ENCODE measurements at regions not wholly inside any gene's neighbourhood (a gene's known extent, or its start where the extent isn't known, plus 50 kb on each side); places are given as distances from the start of the nearest gene placed in this dataset.
"Not testable (repeated sequence)": the region's sequence is repeated elsewhere in the genome, so short reads cannot be mapped to it uniquely, and the experiment has no call there.

DNA sequence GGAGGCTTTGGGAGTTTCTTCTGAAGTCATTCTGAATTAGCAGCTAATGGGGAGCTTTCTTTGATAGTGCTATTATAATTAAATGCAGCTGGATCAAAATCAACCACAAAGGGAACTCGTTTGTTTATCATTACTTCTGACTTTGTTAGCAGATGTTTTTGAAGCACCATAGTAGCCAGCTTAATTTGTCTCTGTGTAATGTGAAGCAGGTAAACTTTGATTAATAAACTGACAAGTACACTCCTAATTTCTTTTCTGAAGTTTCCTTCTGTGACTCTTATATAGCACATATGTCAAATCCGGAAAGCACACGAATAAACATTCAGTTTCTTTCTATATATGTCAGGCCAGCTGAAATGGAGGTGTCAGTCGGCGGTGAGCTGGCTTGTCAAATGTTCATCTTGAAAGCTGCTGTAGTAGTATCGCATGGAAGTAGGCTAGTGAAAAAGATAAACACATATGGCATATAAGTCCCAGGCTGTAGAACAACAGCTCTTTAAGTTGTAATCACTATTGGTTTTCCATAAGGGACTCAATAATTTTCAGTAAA is 451.9 kb upstream of the ZEB2 start:
- no peak overlapping the region for H3K27ac ChIP-seq
- POLR2A ChIA-PET (ENCODE audit: low non-redundant PET): no interaction called here
- TF ChIP-seq, protein P1, sequence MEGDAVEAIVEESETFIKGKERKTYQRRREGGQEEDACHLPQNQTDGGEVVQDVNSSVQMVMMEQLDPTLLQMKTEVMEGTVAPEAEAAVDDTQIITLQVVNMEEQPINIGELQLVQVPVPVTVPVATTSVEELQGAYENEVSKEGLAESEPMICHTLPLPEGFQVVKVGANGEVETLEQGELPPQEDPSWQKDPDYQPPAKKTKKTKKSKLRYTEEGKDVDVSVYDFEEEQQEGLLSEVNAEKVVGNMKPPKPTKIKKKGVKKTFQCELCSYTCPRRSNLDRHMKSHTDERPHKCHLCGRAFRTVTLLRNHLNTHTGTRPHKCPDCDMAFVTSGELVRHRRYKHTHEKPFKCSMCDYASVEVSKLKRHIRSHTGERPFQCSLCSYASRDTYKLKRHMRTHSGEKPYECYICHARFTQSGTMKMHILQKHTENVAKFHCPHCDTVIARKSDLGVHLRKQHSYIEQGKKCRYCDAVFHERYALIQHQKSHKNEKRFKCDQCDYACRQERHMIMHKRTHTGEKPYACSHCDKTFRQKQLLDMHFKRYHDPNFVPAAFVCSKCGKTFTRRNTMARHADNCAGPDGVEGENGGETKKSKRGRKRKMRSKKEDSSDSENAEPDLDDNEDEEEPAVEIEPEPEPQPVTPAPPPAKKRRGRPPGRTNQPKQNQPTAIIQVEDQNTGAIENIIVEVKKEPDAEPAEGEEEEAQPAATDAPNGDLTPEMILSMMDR (conservative IDR thresholded peaks at IDR 0.05; ENCODE audit: low read depth): no peak
- no peak for DNase-seq (ENCODE audit: low spot score)
- CTCF ChIA-PET: no interaction called here

- DNase-seq (ENCODE audit: low spot score); H3K27ac ChIP-seq; POLR2A ChIA-PET (ENCODE audit: low non-redundant PET); CTCF ChIA-PET: not testable (repeated sequence)
These were observed 450.5 kb upstream of the ZEB2 start for GRCh38 chr2:144970410-144970809.

GRCh38 chr2:144969564-144969963 is 449.6 kb upstream of the ZEB2 start:
- CTCF ChIA-PET; H3K27ac ChIP-seq; POLR2A ChIA-PET (ENCODE audit: low non-redundant PET); DNase-seq (ENCODE audit: low spot score): not testable (repeated sequence)

DNA sequence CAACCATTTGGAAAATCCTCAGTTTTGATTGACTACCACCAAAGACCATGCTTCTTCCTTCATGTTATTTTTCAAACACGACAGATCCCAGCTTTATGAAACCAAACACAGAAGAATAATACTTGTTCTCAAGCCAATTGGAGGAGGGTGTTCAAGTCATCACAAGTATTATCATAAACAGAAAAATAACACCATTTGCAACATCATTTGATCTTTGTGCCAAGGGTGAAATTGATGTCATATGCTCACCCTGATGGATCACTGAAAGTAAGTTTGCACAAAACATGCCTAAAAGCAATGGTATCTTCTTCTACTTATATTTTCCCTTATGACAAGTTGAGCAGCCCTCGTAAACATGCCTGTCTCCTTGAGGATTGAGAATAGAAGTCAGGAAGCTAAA is 448.0 kb upstream of the ZEB2 start:
- CTCF ChIA-PET: no interaction called here
- POLR2A ChIA-PET (ENCODE audit: low non-redundant PET): no interaction called here
- DNase-seq (ENCODE audit: low spot score): no peak
- TF ChIP-seq, protein P1 (conservative IDR thresholded peaks at IDR 0.05; ENCODE audit: low read depth): no peak
- H3K27ac ChIP-seq: no peak overlapping the region

DNA sequence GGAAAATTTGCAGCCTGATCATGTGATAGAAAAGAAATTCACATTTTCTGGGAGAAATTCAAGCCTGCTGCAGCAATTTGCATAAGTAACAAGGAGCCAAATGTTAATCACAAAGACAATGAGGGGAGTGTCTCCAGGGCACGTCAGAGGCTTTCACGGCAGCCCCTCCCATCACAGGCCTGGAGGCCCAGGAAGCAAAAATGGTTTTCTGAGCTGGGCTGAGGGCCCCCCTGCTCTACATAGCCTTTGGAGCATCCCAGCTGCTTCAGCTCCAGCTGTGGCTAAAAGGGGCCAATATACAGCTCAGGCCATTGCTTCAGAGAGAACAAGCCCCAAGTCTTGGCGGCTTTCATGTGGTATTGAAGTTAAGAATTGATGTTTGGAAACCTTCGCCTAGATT is 445.3 kb upstream of the ZEB2 start:
- CTCF ChIA-PET: no interaction called here
- no peak for DNase-seq (ENCODE audit: low spot score)
- POLR2A ChIA-PET (ENCODE audit: low non-redundant PET): interaction anchor here (0.6 kb wide), 1 partner anchor 1184 kb away, joined by 6 read pairs; no protein-coding TSS in a partner anchor
- H3K27ac ChIP-seq: no peak overlapping the region
- TF ChIP-seq, protein P1 (conservative IDR thresholded peaks at IDR 0.05; ENCODE audit: low read depth): no peak

- CTCF ChIA-PET: no interaction called here
- POLR2A ChIA-PET (ENCODE audit: low non-redundant PET): no interaction called here
- TF ChIP-seq, protein P1 (conservative IDR thresholded peaks at IDR 0.05; ENCODE audit: low read depth): no peak
- no peak for DNase-seq (ENCODE audit: low spot score)
- no peak overlapping the region for H3K27ac ChIP-seq
These were observed 443.1 kb upstream of the ZEB2 start for GRCh38 chr2:144963031-144963430.

DNA sequence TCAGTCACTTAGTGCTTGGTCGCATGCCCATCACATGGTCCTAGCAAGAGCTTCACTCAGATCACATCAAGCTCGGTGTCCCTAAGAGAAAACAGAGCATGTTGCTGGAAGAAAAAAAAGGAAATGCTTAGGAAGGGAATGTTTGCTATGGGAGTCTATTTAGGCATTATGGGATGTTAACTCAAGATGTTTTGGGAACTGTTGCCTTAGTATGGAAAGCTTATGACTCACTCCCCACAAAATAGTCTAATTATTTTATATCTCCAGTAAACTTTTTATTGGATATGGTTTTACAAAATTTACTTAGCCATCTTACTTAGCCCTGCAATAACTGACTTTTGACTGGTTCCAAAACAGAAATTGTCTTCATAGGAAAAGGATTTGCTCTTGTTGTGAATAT is 439.5 kb upstream of the ZEB2 start:
- CTCF ChIA-PET: interaction anchor here (0.8 kb wide), 1 partner anchor 29 kb away, joined by 5 read pairs; no protein-coding TSS in a partner anchor
- H3K27ac ChIP-seq: no peak overlapping the region
- DNase-seq (ENCODE audit: low spot score): no peak
- POLR2A ChIA-PET (ENCODE audit: low non-redundant PET): no interaction called here
- TF ChIP-seq, protein P1 (conservative IDR thresholded peaks at IDR 0.05; ENCODE audit: low read depth): no peak
